ENCODE measurements at regions not wholly inside any gene's neighbourhood (a gene's known extent, or its start where the extent isn't known, plus 50 kb on each side); places are given as distances from the start of the nearest gene placed in this dataset.
"Not testable (repeated sequence)": the region's sequence is repeated elsewhere in the genome, so short reads cannot be mapped to it uniquely, and the experiment has no call there.

GRCh38 chr15:30696439-30697314 is 70.7 kb downstream of the ARHGAP11B start:
- not testable (repeated sequence) for TF ChIP-seq CTCF, POLR2A (IDR thresholded peaks at IDR 0.05)

All from gastroesophageal sphincter (tissue), 3 donors.